ENCODE measurements at regions not wholly inside any gene's neighbourhood (a gene's known extent, or its start where the extent isn't known, plus 50 kb on each side); places are given as distances from the start of the nearest gene placed in this dataset.

GRCh38 chr12:75888399-75888798 lies 143.2 kb downstream of the PHLDA1 start:
- H3K9me3 ChIP-seq (ENCODE audit: control insufficient read depth, low read length), result no peaks in the 10 kb centered on the region
- H3K4me3 ChIP-seq (ENCODE audit: insufficient read depth, low read depth, low read length), result no peak overlapping the region
- no peak overlapping the region for H3K27ac ChIP-seq (ENCODE audit: insufficient read depth, low read depth, low read length, poor library complexity, severe bottlenecking)
- no peaks in the 10 kb centered on the region for H3K36me3 ChIP-seq (ENCODE audit: control insufficient read depth, insufficient read depth, low read length)
- no peaks in the 10 kb centered on the region for H3K27me3 ChIP-seq (ENCODE audit: control insufficient read depth, insufficient read depth, low read length, poor library complexity, severe bottlenecking)
- H3K4me1 ChIP-seq (ENCODE audit: control insufficient read depth, insufficient read depth, low read length), result peaks cover 5% of the 10 kb centered on the region

GRCh38 chr12:75887979-75888378 lies 143.6 kb downstream of the PHLDA1 start:
- H3K4me3 ChIP-seq (ENCODE audit: insufficient read depth, low read depth, low read length), result no peak overlapping the region
- H3K36me3 ChIP-seq (ENCODE audit: control insufficient read depth, insufficient read depth, low read length), result no peaks in the 10 kb centered on the region
- no peaks in the 10 kb centered on the region for H3K27me3 ChIP-seq (ENCODE audit: control insufficient read depth, insufficient read depth, low read length, poor library complexity, severe bottlenecking)
- H3K9me3 ChIP-seq (ENCODE audit: control insufficient read depth, low read length), result no peaks in the 10 kb centered on the region
- no peak overlapping the region for H3K27ac ChIP-seq (ENCODE audit: insufficient read depth, low read depth, low read length, poor library complexity, severe bottlenecking)
- 84 to 100% methylated on average over 1 of the region's 1 CpG for WGBS, 2 experiments
- H3K4me1 ChIP-seq (ENCODE audit: control insufficient read depth, insufficient read depth, low read length), result peaks cover 5% of the 10 kb centered on the region

GRCh38 chr12:75884465-75884985 lies 147.1 kb downstream of the PHLDA1 start:
- H3K4me3 ChIP-seq (ENCODE audit: insufficient read depth, low read depth, low read length), result no peak overlapping the region
- no peak overlapping the region for H3K27ac ChIP-seq (ENCODE audit: insufficient read depth, low read depth, low read length, poor library complexity, severe bottlenecking)
- no peaks in the 10 kb centered on the region for H3K27me3 ChIP-seq (ENCODE audit: control insufficient read depth, insufficient read depth, low read length, poor library complexity, severe bottlenecking)
- H3K36me3 ChIP-seq (ENCODE audit: control insufficient read depth, insufficient read depth, low read length), result no peaks in the 10 kb centered on the region
- no peaks in the 10 kb centered on the region for H3K9me3 ChIP-seq (ENCODE audit: control insufficient read depth, low read length)
- H3K4me1 ChIP-seq (ENCODE audit: control insufficient read depth, insufficient read depth, low read length), result peaks cover 5% of the 10 kb centered on the region
- 68 to 70% methylated on average over 4 of the region's 4 CpGs for WGBS, 2 experiments

GRCh38 chr12:75883241-75883640 lies 148.3 kb downstream of the PHLDA1 start:
- Histone ChIP-seq H3K27ac (ENCODE audit: insufficient read depth, low read depth, low read length, poor library complexity, severe bottlenecking) (no peak overlapping the region), H3K9me3 (ENCODE audit: control insufficient read depth, low read length) (no peaks in the 10 kb centered on the region), H3K4me1 (ENCODE audit: control insufficient read depth, insufficient read depth, low read length) (no peaks in the 10 kb centered on the region), H3K36me3 (ENCODE audit: control insufficient read depth, insufficient read depth, low read length) (no peaks in the 10 kb centered on the region), H3K27me3 (ENCODE audit: control insufficient read depth, insufficient read depth, low read length, poor library complexity, severe bottlenecking) (no peaks in the 10 kb centered on the region), H3K4me3 (ENCODE audit: insufficient read depth, low read depth, low read length) (no peak overlapping the region)
- WGBS, 2 experiments, result 94 to 95% methylated on average over 3 of the region's 3 CpGs

- Histone ChIP-seq H3K4me3 (ENCODE audit: insufficient read depth, low read depth, low read length) (no peak overlapping the region), H3K9me3 (ENCODE audit: control insufficient read depth, low read length) (no peaks in the 10 kb centered on the region), H3K36me3 (ENCODE audit: control insufficient read depth, insufficient read depth, low read length) (no peaks in the 10 kb centered on the region), H3K27me3 (ENCODE audit: control insufficient read depth, insufficient read depth, low read length, poor library complexity, severe bottlenecking) (no peaks in the 10 kb centered on the region), H3K27ac (ENCODE audit: insufficient read depth, low read depth, low read length, poor library complexity, severe bottlenecking) (no peak overlapping the region), H3K4me1 (ENCODE audit: control insufficient read depth, insufficient read depth, low read length) (no peaks in the 10 kb centered on the region)
- WGBS, 2 experiments, result 52 to 70% methylated on average over 2 to 3 of the region's 3 CpGs
Observed at GRCh38 chr12:75882421-75882820, 149.2 kb downstream of the PHLDA1 start.

- H3K27ac ChIP-seq (ENCODE audit: insufficient read depth, low read depth, low read length, poor library complexity, severe bottlenecking), result no peak overlapping the region
- H3K9me3 ChIP-seq (ENCODE audit: control insufficient read depth, low read length), result no peaks in the 10 kb centered on the region
- H3K27me3 ChIP-seq (ENCODE audit: control insufficient read depth, insufficient read depth, low read length, poor library complexity, severe bottlenecking), result no peaks in the 10 kb centered on the region
- no peak overlapping the region for H3K4me3 ChIP-seq (ENCODE audit: insufficient read depth, low read depth, low read length)
- no peaks in the 10 kb centered on the region for H3K36me3 ChIP-seq (ENCODE audit: control insufficient read depth, insufficient read depth, low read length)
- peaks cover 1% of the 10 kb centered on the region for H3K4me1 ChIP-seq (ENCODE audit: control insufficient read depth, insufficient read depth, low read length)
Observed at GRCh38 chr12:75881920-75882319, 149.7 kb downstream of the PHLDA1 start.

- 69 to 74% methylated on average over 11 to 13 of the region's 13 CpGs for WGBS, 2 experiments
- Histone ChIP-seq H3K4me1 (ENCODE audit: control insufficient read depth, insufficient read depth, low read length) (peaks cover 5% of the 10 kb centered on the region), H3K4me3 (ENCODE audit: insufficient read depth, low read depth, low read length) (no peak overlapping the region), H3K9me3 (ENCODE audit: control insufficient read depth, low read length) (no peaks in the 10 kb centered on the region), H3K27ac (ENCODE audit: insufficient read depth, low read depth, low read length, poor library complexity, severe bottlenecking) (no peak overlapping the region), H3K27me3 (ENCODE audit: control insufficient read depth, insufficient read depth, low read length, poor library complexity, severe bottlenecking) (no peaks in the 10 kb centered on the region), H3K36me3 (ENCODE audit: control insufficient read depth, insufficient read depth, low read length) (no peaks in the 10 kb centered on the region)
Observed at GRCh38 chr12:75877763-75878621, 153.6 kb downstream of the PHLDA1 start.

GRCh38 chr12:75876832-75877762 lies 154.5 kb downstream of the PHLDA1 start:
- WGBS, 2 experiments, result 78 to 82% methylated on average over 2 to 4 of the region's 4 CpGs
- Histone ChIP-seq H3K27ac (ENCODE audit: insufficient read depth, low read depth, low read length, poor library complexity, severe bottlenecking) (no peak overlapping the region), H3K9me3 (ENCODE audit: control insufficient read depth, low read length) (no peaks in the 10 kb centered on the region), H3K36me3 (ENCODE audit: control insufficient read depth, insufficient read depth, low read length) (no peaks in the 10 kb centered on the region), H3K27me3 (ENCODE audit: control insufficient read depth, insufficient read depth, low read length, poor library complexity, severe bottlenecking) (no peaks in the 10 kb centered on the region), H3K4me3 (ENCODE audit: insufficient read depth, low read depth, low read length) (no peak overlapping the region), H3K4me1 (ENCODE audit: control insufficient read depth, insufficient read depth, low read length) (peaks cover 5% of the 10 kb centered on the region)

GRCh38 chr12:75874441-75874840 lies 157.1 kb downstream of the PHLDA1 start:
- H3K27me3 ChIP-seq (ENCODE audit: control insufficient read depth, insufficient read depth, low read length, poor library complexity, severe bottlenecking), result no peaks in the 10 kb centered on the region
- H3K4me1 ChIP-seq (ENCODE audit: control insufficient read depth, insufficient read depth, low read length), result peaks cover 5% of the 10 kb centered on the region
- H3K36me3 ChIP-seq (ENCODE audit: control insufficient read depth, insufficient read depth, low read length), result no peaks in the 10 kb centered on the region
- no peak overlapping the region for H3K4me3 ChIP-seq (ENCODE audit: insufficient read depth, low read depth, low read length)
- 88 to 91% methylated on average over 2 of the region's 2 CpGs for WGBS, 2 experiments
- H3K9me3 ChIP-seq (ENCODE audit: control insufficient read depth, low read length), result no peaks in the 10 kb centered on the region
- H3K27ac ChIP-seq (ENCODE audit: insufficient read depth, low read depth, low read length, poor library complexity, severe bottlenecking), result no peak overlapping the region

- Histone ChIP-seq H3K9me3 (ENCODE audit: control insufficient read depth, low read length) (no peaks in the 10 kb centered on the region), H3K36me3 (ENCODE audit: control insufficient read depth, insufficient read depth, low read length) (no peaks in the 10 kb centered on the region), H3K27me3 (ENCODE audit: control insufficient read depth, insufficient read depth, low read length, poor library complexity, severe bottlenecking) (no peaks in the 10 kb centered on the region), H3K27ac (ENCODE audit: insufficient read depth, low read depth, low read length, poor library complexity, severe bottlenecking) (no peak overlapping the region), H3K4me3 (ENCODE audit: insufficient read depth, low read depth, low read length) (no peak overlapping the region), H3K4me1 (ENCODE audit: control insufficient read depth, insufficient read depth, low read length) (peaks cover 5% of the 10 kb centered on the region)
- 91 to 95% methylated on average over 2 of the region's 2 CpGs for WGBS, 2 experiments
Observed at GRCh38 chr12:75872762-75873161, 158.8 kb downstream of the PHLDA1 start.
